H1 (cell line): ENCODE measurements at regions not wholly inside any gene's neighbourhood (a gene's known extent, or its start where the extent isn't known, plus 50 kb on each side); places are given as distances from the start of the nearest gene placed in this dataset.

Experiments
- CHD1 ChIP-seq: IDR thresholded peaks from 2 replicates; pipeline ENCODE4 v1.6.1; 2012; ENCODE audit warnings: low read depth, low read length, improper control_type of control experiment
- GABPA ChIP-seq: IDR thresholded peaks from 2 replicates; pipeline ENCODE4 v1.6.1; 2011; ENCODE audit warnings: mild to moderate bottlenecking, low read length, moderate library complexity, borderline replicate concordance; ENCODE audit not compliant: insufficient read depth
- MAFK ChIP-seq: IDR thresholded peaks from 2 replicates; pipeline ENCODE4 v1.6.1; 2012; ENCODE audit warnings: low read depth, mild to moderate bottlenecking, improper control_type of control experiment, low read length
- POLR2AphosphoS5 ChIP-seq: IDR thresholded peaks from 2 replicates; pipeline ENCODE4 v1.6.1; 2011; ENCODE audit warnings: low read depth, low read length
- RBBP5 ChIP-seq: IDR thresholded peaks from 2 replicates; pipeline ENCODE4 v1.7.1; 2012; ENCODE audit warnings: low read depth, mild to moderate bottlenecking, inconsistent platforms, low read length, moderate library complexity, borderline replicate concordance
- RFX5 ChIP-seq: IDR thresholded peaks from 2 replicates; pipeline ENCODE4 v1.6.1; 2011; ENCODE audit warnings: low read depth, low read length, improper control_type of control experiment, borderline replicate concordance
- TEAD4 ChIP-seq: IDR thresholded peaks from 2 replicates; pipeline ENCODE4 v1.6.1; 2012; ENCODE audit warnings: low read depth, low read length, inconsistent platforms, mixed read lengths
- TF ChIP-seq, protein P1 (sequence below): fragments of 300-600 bp; sonication (generic); IDR thresholded peaks from 2 replicates; pipeline ENCODE4 v1.7.1; 2012; ENCODE audit warnings: low read length, moderate library complexity, mild to moderate bottlenecking, inconsistent platforms; ENCODE audit not compliant: insufficient replicate concordance
- TF ChIP-seq, protein P2 (sequence below): IDR thresholded peaks from 2 replicates; pipeline ENCODE4 v1.6.1; 2012; ENCODE audit warnings: inconsistent platforms
- TF ChIP-seq, protein P3 (sequence below): IDR thresholded peaks from 2 replicates; pipeline ENCODE4 v1.6.1; 2012; ENCODE audit warnings: low read length, inconsistent platforms

- TF ChIP-seq, protein P1, sequence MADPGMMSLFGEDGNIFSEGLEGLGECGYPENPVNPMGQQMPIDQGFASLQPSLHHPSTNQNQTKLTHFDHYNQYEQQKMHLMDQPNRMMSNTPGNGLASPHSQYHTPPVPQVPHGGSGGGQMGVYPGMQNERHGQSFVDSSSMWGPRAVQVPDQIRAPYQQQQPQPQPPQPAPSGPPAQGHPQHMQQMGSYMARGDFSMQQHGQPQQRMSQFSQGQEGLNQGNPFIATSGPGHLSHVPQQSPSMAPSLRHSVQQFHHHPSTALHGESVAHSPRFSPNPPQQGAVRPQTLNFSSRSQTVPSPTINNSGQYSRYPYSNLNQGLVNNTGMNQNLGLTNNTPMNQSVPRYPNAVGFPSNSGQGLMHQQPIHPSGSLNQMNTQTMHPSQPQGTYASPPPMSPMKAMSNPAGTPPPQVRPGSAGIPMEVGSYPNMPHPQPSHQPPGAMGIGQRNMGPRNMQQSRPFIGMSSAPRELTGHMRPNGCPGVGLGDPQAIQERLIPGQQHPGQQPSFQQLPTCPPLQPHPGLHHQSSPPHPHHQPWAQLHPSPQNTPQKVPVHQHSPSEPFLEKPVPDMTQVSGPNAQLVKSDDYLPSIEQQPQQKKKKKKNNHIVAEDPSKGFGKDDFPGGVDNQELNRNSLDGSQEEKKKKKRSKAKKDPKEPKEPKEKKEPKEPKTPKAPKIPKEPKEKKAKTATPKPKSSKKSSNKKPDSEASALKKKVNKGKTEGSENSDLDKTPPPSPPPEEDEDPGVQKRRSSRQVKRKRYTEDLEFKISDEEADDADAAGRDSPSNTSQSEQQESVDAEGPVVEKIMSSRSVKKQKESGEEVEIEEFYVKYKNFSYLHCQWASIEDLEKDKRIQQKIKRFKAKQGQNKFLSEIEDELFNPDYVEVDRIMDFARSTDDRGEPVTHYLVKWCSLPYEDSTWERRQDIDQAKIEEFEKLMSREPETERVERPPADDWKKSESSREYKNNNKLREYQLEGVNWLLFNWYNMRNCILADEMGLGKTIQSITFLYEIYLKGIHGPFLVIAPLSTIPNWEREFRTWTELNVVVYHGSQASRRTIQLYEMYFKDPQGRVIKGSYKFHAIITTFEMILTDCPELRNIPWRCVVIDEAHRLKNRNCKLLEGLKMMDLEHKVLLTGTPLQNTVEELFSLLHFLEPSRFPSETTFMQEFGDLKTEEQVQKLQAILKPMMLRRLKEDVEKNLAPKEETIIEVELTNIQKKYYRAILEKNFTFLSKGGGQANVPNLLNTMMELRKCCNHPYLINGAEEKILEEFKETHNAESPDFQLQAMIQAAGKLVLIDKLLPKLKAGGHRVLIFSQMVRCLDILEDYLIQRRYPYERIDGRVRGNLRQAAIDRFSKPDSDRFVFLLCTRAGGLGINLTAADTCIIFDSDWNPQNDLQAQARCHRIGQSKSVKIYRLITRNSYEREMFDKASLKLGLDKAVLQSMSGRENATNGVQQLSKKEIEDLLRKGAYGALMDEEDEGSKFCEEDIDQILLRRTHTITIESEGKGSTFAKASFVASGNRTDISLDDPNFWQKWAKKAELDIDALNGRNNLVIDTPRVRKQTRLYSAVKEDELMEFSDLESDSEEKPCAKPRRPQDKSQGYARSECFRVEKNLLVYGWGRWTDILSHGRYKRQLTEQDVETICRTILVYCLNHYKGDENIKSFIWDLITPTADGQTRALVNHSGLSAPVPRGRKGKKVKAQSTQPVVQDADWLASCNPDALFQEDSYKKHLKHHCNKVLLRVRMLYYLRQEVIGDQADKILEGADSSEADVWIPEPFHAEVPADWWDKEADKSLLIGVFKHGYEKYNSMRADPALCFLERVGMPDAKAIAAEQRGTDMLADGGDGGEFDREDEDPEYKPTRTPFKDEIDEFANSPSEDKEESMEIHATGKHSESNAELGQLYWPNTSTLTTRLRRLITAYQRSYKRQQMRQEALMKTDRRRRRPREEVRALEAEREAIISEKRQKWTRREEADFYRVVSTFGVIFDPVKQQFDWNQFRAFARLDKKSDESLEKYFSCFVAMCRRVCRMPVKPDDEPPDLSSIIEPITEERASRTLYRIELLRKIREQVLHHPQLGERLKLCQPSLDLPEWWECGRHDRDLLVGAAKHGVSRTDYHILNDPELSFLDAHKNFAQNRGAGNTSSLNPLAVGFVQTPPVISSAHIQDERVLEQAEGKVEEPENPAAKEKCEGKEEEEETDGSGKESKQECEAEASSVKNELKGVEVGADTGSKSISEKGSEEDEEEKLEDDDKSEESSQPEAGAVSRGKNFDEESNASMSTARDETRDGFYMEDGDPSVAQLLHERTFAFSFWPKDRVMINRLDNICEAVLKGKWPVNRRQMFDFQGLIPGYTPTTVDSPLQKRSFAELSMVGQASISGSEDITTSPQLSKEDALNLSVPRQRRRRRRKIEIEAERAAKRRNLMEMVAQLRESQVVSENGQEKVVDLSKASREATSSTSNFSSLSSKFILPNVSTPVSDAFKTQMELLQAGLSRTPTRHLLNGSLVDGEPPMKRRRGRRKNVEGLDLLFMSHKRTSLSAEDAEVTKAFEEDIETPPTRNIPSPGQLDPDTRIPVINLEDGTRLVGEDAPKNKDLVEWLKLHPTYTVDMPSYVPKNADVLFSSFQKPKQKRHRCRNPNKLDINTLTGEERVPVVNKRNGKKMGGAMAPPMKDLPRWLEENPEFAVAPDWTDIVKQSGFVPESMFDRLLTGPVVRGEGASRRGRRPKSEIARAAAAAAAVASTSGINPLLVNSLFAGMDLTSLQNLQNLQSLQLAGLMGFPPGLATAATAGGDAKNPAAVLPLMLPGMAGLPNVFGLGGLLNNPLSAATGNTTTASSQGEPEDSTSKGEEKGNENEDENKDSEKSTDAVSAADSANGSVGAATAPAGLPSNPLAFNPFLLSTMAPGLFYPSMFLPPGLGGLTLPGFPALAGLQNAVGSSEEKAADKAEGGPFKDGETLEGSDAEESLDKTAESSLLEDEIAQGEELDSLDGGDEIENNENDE: no peak
- TF ChIP-seq RFX5 (no peak), TEAD4 (no peak), CHD1 (no peak), POLR2AphosphoS5 (no peak), MAFK (no peak), RBBP5 (no peak), GABPA (no peak)
- TF ChIP-seq, protein P2, sequence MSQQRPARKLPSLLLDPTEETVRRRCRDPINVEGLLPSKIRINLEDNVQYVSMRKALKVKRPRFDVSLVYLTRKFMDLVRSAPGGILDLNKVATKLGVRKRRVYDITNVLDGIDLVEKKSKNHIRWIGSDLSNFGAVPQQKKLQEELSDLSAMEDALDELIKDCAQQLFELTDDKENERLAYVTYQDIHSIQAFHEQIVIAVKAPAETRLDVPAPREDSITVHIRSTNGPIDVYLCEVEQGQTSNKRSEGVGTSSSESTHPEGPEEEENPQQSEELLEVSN: no peak
- TF ChIP-seq, protein P3, sequence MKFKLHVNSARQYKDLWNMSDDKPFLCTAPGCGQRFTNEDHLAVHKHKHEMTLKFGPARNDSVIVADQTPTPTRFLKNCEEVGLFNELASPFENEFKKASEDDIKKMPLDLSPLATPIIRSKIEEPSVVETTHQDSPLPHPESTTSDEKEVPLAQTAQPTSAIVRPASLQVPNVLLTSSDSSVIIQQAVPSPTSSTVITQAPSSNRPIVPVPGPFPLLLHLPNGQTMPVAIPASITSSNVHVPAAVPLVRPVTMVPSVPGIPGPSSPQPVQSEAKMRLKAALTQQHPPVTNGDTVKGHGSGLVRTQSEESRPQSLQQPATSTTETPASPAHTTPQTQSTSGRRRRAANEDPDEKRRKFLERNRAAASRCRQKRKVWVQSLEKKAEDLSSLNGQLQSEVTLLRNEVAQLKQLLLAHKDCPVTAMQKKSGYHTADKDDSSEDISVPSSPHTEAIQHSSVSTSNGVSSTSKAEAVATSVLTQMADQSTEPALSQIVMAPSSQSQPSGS: no peak
These were observed 108.4 kb downstream of the COPS8 start (continued) for GRCh38 chr2:237194081-237194480.
